HepG2 (cell line): ENCODE measurements at regions not wholly inside any gene's neighbourhood (a gene's known extent, or its start where the extent isn't known, plus 50 kb on each side); places are given as distances from the start of the nearest gene placed in this dataset.

Experiments used
- ASH2L ChIP-seq: fragments of 300-600, 200-600 bp; sonication (generic); IDR thresholded peaks from 2 replicates; pipeline ENCODE4 v1.7.0; 2017; ENCODE audit warnings: low read depth, mild to moderate bottlenecking, moderate library complexity, mixed read lengths, low read length; ENCODE audit not compliant: insufficient read length
- NBN ChIP-seq: fragments of 450-650 bp; conservative IDR thresholded peaks from 2 replicates; pipeline ENCODE4 v1.6.1; 2017
- NPAS2 ChIP-seq: sonication (generic); formaldehyde crosslinking; IDR thresholded peaks from 2 replicates; pipeline ENCODE4 v1.8.0; 2022; ENCODE audit warnings: mild to moderate bottlenecking, missing genetic modification reagents, borderline replicate concordance
- ZFP1 ChIP-seq: IDR thresholded peaks from 2 replicates; pipeline ENCODE4 v1.6.1; 2016
- TF ChIP-seq, protein P1 (sequence below): sonication (generic); formaldehyde crosslinking; IDR thresholded peaks from 2 replicates; pipeline ENCODE4 v1.5.1; 2020; ENCODE audit warnings: mild to moderate bottlenecking, missing genetic modification reagents, borderline replicate concordance
- TF ChIP-seq, protein P2 (sequence below): sonication (generic); formaldehyde crosslinking; IDR thresholded peaks from 2 replicates; pipeline ENCODE4 v1.8.0; 2022; ENCODE audit warnings: low read depth, missing genetic modification reagents

GRCh38 chr7:130881091-130881798 lies 147.2 kb upstream of the KLF14 start (continued):
- TF ChIP-seq, protein P1, sequence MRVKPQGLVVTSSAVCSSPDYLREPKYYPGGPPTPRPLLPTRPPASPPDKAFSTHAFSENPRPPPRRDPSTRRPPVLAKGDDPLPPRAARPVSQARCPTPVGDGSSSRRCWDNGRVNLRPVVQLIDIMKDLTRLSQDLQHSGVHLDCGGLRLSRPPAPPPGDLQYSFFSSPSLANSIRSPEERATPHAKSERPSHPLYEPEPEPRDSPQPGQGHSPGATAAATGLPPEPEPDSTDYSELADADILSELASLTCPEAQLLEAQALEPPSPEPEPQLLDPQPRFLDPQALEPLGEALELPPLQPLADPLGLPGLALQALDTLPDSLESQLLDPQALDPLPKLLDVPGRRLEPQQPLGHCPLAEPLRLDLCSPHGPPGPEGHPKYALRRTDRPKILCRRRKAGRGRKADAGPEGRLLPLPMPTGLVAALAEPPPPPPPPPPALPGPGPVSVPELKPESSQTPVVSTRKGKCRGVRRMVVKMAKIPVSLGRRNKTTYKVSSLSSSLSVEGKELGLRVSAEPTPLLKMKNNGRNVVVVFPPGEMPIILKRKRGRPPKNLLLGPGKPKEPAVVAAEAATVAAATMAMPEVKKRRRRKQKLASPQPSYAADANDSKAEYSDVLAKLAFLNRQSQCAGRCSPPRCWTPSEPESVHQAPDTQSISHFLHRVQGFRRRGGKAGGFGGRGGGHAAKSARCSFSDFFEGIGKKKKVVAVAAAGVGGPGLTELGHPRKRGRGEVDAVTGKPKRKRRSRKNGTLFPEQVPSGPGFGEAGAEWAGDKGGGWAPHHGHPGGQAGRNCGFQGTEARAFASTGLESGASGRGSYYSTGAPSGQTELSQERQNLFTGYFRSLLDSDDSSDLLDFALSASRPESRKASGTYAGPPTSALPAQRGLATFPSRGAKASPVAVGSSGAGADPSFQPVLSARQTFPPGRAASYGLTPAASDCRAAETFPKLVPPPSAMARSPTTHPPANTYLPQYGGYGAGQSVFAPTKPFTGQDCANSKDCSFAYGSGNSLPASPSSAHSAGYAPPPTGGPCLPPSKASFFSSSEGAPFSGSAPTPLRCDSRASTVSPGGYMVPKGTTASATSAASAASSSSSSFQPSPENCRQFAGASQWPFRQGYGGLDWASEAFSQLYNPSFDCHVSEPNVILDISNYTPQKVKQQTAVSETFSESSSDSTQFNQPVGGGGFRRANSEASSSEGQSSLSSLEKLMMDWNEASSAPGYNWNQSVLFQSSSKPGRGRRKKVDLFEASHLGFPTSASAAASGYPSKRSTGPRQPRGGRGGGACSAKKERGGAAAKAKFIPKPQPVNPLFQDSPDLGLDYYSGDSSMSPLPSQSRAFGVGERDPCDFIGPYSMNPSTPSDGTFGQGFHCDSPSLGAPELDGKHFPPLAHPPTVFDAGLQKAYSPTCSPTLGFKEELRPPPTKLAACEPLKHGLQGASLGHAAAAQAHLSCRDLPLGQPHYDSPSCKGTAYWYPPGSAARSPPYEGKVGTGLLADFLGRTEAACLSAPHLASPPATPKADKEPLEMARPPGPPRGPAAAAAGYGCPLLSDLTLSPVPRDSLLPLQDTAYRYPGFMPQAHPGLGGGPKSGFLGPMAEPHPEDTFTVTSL (CRISPR knock-in tag): no peak
- TF ChIP-seq ZFP1 (CRISPR knock-in tag): no peak
- TF ChIP-seq NPAS2: no peak
- TF ChIP-seq, protein P2, sequence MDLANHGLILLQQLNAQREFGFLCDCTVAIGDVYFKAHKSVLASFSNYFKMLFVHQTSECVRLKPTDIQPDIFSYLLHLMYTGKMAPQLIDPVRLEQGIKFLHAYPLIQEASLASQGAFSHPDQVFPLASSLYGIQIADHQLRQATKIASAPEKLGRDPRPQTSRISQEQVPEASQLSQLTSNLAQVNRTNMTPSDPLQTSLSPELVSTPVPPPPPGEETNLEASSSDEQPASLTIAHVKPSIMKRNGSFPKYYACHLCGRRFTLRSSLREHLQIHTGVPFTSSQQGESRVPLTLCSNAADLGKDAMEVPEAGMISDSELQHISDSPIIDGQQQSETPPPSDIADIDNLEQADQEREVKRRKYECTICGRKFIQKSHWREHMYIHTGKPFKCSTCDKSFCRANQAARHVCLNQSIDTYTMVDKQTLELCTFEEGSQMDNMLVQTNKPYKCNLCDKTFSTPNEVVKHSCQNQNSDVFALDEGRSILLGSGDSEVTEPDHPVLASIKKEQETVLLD (CRISPR knock-in tag): no peak
- no peak for TF ChIP-seq ASH2L
- TF ChIP-seq NBN: no peak
